ENCODE measurements at regions not wholly inside any gene's neighbourhood (a gene's known extent, or its start where the extent isn't known, plus 50 kb on each side); places are given as distances from the start of the nearest gene placed in this dataset.

DNA sequence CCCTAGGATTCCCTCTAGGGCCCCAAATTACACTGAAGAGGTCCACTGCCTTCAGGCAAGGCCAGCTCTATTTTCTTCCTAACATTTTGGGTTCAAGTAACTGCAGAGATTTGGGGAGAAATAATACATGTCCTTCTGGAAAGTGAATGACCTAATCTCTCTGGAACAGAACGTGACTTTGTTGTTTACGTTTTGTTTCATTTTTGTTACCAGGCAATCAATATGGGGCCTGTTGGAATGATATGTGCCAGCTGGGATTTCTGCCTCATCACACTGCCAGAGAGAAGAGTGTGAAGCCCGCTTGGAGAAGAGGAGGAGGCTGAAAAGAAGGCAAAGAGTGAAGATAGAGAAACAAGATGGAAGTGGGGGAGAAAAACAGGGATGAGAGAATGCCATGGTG is 116.7 kb downstream of the FASLG start:
- TF ChIP-seq, protein P1, sequence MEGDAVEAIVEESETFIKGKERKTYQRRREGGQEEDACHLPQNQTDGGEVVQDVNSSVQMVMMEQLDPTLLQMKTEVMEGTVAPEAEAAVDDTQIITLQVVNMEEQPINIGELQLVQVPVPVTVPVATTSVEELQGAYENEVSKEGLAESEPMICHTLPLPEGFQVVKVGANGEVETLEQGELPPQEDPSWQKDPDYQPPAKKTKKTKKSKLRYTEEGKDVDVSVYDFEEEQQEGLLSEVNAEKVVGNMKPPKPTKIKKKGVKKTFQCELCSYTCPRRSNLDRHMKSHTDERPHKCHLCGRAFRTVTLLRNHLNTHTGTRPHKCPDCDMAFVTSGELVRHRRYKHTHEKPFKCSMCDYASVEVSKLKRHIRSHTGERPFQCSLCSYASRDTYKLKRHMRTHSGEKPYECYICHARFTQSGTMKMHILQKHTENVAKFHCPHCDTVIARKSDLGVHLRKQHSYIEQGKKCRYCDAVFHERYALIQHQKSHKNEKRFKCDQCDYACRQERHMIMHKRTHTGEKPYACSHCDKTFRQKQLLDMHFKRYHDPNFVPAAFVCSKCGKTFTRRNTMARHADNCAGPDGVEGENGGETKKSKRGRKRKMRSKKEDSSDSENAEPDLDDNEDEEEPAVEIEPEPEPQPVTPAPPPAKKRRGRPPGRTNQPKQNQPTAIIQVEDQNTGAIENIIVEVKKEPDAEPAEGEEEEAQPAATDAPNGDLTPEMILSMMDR (IDR thresholded peaks at IDR 0.05; ENCODE audit: insufficient read depth, low read length) = no peak
- H3K4me3 ChIP-seq (ENCODE audit: low read depth, low read length) = no peak overlapping the region
- no peak for DNase-seq (ENCODE audit: low read depth)

DNA sequence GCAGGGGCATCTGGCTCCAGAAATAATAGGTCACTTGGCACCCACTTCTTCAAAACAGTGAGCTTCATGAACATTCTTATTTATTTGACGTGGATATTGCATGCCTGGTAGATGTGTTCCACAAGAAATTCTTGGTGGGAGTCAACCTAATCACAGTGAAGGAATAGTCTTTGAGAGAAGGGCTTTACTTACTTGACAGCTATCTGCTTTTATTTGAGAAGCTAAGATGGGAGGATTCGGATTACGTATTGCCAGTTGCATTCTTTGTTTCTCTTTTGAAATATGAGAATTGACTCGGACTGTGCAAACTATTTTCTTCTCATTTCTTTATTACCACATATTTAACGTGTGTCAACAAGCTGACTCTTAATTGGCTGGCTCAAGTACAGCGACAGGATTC is 117.2 kb downstream of the FASLG start:
- H3K4me3 ChIP-seq (ENCODE audit: low read depth, low read length) = no peak overlapping the region
- DNase-seq (ENCODE audit: low read depth) = no peak
- TF ChIP-seq, protein P1 (IDR thresholded peaks at IDR 0.05; ENCODE audit: insufficient read depth, low read length) = no peak

DNA sequence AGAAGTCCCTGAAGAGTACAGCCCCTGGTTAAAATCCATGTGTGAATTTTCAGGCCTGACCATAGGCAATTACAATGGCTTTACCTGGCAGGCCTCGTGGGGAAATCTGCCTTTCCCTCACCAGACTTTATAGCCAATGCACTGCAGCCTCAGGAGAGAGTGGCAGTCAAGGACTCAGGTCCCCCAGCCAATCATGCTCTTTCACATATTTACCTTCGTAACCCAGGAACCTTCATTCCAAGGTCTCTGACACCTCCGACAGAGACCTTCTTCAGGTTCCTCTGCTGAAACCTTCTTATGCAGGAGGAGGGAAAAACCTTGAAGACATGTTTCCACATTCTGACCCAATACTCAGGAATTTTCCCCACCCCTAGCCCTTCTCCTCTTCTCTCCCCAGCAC is 118.9 kb downstream of the FASLG start:
- no peak overlapping the region for H3K4me3 ChIP-seq (ENCODE audit: low read depth, low read length)
- TF ChIP-seq, protein P1 (IDR thresholded peaks at IDR 0.05; ENCODE audit: insufficient read depth, low read length) = no peak
- DNase-seq (ENCODE audit: low read depth) = no peak

DNA sequence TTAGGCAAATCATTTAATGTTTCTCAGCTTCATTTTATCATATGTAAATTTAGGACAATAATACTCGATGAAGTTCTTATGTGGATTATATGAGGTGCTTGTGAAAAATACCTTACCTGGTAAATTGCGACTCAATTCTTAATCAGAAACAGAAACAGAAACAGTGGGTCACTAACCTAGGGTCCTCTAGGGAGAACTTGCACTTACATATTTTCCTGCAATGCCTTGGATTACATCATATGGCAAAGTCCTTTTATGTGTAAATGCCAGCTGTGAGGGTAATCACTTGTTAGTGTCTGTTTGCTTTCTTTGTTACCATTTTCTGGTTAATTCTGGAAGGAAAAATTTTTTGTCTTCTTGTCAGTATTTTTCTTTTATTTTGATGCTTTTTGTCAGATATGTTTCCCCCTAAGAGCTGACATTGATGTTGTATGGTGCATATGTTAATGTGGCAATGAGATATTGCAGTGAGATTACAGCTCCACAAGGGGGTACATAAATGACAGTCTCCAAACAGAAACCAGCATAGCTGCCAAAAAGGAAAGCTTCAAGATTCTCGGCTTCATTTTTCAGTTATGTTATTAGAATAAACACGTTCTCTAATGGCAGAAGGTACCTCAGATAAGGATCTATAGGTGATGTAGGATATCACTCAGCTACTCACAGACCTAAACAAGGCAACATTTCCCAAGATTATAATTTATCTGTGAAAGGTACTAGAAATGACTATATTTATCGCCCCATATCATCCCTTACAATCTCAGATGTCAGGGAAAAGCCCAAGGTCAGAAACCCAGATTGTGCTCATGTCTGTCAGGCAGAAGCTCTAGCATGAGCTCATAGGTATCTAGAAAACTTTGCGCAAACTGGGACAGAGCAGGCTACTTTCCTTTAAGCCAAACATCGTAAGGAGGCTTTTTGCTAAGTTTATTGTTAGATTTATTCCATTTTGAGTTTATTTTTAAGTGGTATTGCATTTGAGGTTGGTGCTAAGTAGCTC is 119.9 kb downstream of the FASLG start:
- peak; percentile 19 for DNase-seq (ENCODE audit: low read depth)
- no peak overlapping the region for H3K4me3 ChIP-seq (ENCODE audit: low read depth, low read length)
- TF ChIP-seq, protein P1 (IDR thresholded peaks at IDR 0.05; ENCODE audit: insufficient read depth, low read length) = peak; percentile 24

DNA sequence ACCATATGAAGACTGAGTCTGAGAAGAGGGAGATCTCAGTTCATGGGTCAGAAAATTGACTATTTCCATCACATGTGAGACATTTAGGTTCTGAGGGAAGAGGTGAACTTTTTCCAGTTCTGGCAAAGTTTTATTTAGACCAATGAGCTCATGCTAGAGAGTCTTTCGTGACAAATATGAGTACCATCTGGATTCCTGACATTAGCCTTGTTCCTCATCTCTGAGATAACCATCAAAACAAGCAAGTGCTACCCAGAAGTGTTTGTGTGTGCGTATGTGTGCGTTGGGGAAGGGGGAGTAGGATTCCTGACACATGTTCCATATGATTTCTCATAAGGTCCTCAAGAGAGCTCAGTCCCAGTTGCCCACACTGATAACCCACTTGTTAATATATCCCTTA is 120.6 kb downstream of the FASLG start:
- H3K4me3 ChIP-seq (ENCODE audit: low read depth, low read length) = no peak overlapping the region
- peak; percentile 3 for DNase-seq (ENCODE audit: low read depth)
- TF ChIP-seq, protein P1 (IDR thresholded peaks at IDR 0.05; ENCODE audit: insufficient read depth, low read length) = no peak

DNA sequence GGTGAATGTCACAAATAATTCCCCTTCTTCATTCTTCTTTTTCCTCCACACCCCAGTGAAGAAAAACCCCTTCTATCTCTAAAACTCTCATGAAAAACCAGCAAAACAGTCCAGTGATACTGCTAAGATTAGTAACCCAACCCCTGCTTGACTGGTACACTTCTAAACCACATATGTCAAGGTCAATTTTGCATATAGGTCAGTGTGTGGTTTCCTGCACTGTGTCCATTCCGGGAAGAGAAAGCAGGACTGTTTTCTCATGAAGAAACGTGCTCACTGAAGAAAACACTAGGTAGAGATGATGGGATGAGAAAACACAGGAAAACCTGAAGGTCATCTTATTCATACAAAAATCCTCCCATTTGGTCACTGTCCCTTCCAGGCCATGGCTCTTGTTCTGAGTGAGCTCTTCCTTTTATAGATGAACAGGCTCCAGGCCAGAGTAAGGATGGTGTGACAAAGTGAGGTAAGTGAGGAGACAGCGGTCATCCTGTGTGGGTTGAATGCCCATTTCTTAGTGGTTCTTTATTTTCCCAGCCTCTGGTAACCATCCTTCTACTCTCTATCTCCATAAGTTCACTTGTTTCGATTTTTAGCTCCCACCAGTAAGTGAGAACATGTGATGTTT is 122.7 kb downstream of the FASLG start:
- no peak for DNase-seq (ENCODE audit: low read depth)
- TF ChIP-seq, protein P1 (IDR thresholded peaks at IDR 0.05; ENCODE audit: insufficient read depth, low read length) = no peak
- no peak overlapping the region for H3K4me3 ChIP-seq (ENCODE audit: low read depth, low read length)
